ENCODE measurements at regions not wholly inside any gene's neighbourhood (a gene's known extent, or its start where the extent isn't known, plus 50 kb on each side); places are given as distances from the start of the nearest gene placed in this dataset.

DNA sequence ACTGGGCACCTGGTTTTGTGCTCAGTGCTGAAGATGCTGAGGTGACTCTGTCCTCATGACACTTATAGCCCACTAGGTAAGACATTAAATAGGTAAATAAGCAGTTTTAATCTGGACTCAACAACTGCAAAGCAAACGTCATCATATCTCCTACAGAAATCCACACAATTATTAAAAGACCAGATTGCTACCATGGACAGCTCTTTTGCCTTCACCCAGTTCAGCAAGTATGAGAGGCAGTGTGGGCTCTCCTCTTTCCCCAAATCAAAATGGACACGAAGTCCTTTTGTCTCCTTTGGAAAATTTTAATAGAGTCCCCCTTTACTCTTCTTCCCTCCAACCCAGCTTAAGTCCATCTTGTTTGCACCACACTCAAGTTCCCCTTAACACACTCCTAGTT is 171.1 kb downstream of the RPAP3 start:
- TF ChIP-seq, protein P1, sequence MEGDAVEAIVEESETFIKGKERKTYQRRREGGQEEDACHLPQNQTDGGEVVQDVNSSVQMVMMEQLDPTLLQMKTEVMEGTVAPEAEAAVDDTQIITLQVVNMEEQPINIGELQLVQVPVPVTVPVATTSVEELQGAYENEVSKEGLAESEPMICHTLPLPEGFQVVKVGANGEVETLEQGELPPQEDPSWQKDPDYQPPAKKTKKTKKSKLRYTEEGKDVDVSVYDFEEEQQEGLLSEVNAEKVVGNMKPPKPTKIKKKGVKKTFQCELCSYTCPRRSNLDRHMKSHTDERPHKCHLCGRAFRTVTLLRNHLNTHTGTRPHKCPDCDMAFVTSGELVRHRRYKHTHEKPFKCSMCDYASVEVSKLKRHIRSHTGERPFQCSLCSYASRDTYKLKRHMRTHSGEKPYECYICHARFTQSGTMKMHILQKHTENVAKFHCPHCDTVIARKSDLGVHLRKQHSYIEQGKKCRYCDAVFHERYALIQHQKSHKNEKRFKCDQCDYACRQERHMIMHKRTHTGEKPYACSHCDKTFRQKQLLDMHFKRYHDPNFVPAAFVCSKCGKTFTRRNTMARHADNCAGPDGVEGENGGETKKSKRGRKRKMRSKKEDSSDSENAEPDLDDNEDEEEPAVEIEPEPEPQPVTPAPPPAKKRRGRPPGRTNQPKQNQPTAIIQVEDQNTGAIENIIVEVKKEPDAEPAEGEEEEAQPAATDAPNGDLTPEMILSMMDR (IDR thresholded peaks at IDR 0.05): no peak
- Histone ChIP-seq H3K4me1 (ENCODE audit: insufficient read depth, low read length) (no peaks in the 10 kb centered on the region), H3K27ac (ENCODE audit: low read depth in 1 of 2, low read length in 2 of 2) (no peak overlapping the region), H3K36me3 (ENCODE audit: insufficient read depth, low read length) (no peaks in the 10 kb centered on the region), H3K27me3 (ENCODE audit: control insufficient read depth in 1 of 2, insufficient read depth in 2 of 2, low read length in 2 of 2) (no peaks in the 10 kb centered on the region), H3K4me3 (ENCODE audit: low read length) (no peak overlapping the region), H3K9me3 (ENCODE audit: control insufficient read depth in 1 of 2, insufficient read depth in 1 of 2, low read length in 2 of 2) (peaks cover 11 to 14% of the 10 kb centered on the region in 2 experiments)
- Mint-ChIP-seq H3K4me3 (no peak overlapping the region), H3K27me3 (no peaks in the 10 kb centered on the region), H3K27ac (no peak overlapping the region), H3K36me3 (ENCODE audit: low read depth) (peaks cover 13% of the 10 kb centered on the region), H3K9me3 (peaks cover 16% of the 10 kb centered on the region), H3K4me1 (ENCODE audit: low read depth) (no peaks in the 10 kb centered on the region)
- ChIA-PET POLR2A (no interaction called here), CTCF (no interaction called here)
- intact Hi-C loops (cut with DNase I, micrococcal nuclease): no loop called here
- DNase-seq (no peak), ATAC-seq (ENCODE audit: poor library complexity) (no peak)

DNA sequence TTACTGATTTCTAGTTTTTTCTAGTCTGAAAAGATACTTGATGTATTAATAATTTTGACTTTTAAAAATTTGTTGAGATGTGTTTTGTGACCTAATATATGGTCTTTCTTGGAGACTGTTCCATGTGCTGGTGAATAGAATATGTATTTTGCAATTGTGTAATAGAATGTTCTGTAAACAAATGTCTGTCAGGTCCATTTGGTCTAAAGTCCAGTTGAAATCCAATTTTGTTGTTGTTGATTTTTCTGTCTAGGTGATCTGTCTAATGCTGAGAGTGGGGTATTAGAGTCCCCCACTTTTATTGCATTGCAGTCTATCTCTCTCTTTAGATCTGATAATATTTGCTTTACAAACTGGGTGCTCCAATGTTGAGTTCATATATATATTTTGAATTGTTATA is 175.8 kb downstream of the RPAP3 start:
- POLR2A ChIA-PET: no interaction called here
- H3K4me3 Mint-ChIP-seq: no peak overlapping the region
- peaks cover 8% of the 10 kb centered on the region for H3K27me3 Mint-ChIP-seq
- TF ChIP-seq, protein P1 (IDR thresholded peaks at IDR 0.05): no peak
- Histone ChIP-seq H3K9me3 (ENCODE audit: control insufficient read depth in 1 of 2, insufficient read depth in 1 of 2, low read length in 2 of 2) (peaks cover 11 to 20% of the 10 kb centered on the region in 2 experiments), H3K4me1 (ENCODE audit: insufficient read depth, low read length) (no peaks in the 10 kb centered on the region), H3K36me3 (ENCODE audit: insufficient read depth, low read length) (no peaks in the 10 kb centered on the region), H3K4me3 (ENCODE audit: low read length) (no peak overlapping the region), H3K27me3 (ENCODE audit: control insufficient read depth in 1 of 2, insufficient read depth in 2 of 2, low read length in 2 of 2) (no peaks in the 10 kb centered on the region), H3K27ac (ENCODE audit: low read depth in 1 of 2, low read length in 2 of 2) (no peak overlapping the region)
- CTCF ChIA-PET: no interaction called here
- intact Hi-C loops (cut with DNase I, micrococcal nuclease): no loop called here
- peaks cover 23% of the 10 kb centered on the region for H3K9me3 Mint-ChIP-seq
- H3K36me3 Mint-ChIP-seq (ENCODE audit: low read depth): peaks cover 13% of the 10 kb centered on the region
- no peaks in the 10 kb centered on the region for H3K4me1 Mint-ChIP-seq (ENCODE audit: low read depth)
- ATAC-seq (ENCODE audit: poor library complexity) (no peak), DNase-seq (no peak)
- no peak overlapping the region for H3K27ac Mint-ChIP-seq

DNA sequence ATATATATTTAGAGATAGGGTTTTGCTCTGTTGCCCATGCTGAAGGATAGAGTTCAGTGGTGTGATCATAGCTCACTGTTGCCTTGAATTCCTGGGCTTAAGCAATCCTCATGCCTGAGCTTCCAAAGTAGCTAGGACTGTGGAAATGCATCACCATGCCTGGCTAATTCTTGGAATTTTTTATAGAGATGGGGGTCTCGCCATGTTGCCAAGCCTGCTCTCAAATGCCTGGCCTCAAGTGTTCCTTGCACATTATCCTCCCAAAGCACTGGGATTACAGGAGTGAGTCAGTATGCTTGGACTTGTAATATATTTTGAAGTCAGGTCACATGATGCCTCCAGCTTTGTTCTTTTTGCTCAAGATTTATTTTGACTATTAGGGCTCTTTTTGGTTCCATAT is 178.0 kb downstream of the RPAP3 start:
- no peak overlapping the region for H3K27ac ChIP-seq (ENCODE audit: low read depth in 1 of 2, low read length in 2 of 2)
- H3K27me3 ChIP-seq (ENCODE audit: control insufficient read depth in 1 of 2, insufficient read depth in 2 of 2, low read length in 2 of 2): no peaks in the 10 kb centered on the region
- no peaks in the 10 kb centered on the region for H3K36me3 ChIP-seq (ENCODE audit: insufficient read depth, low read length)
- no peak overlapping the region for H3K4me3 ChIP-seq (ENCODE audit: low read length)
- CTCF ChIA-PET: no interaction called here
- peaks cover 21% of the 10 kb centered on the region for H3K9me3 Mint-ChIP-seq
- intact Hi-C loops (cut with DNase I, micrococcal nuclease): no loop called here
- H3K4me3 Mint-ChIP-seq: no peak overlapping the region
- DNase-seq (no peak), ATAC-seq (ENCODE audit: poor library complexity) (no peak)
- peaks cover 13% of the 10 kb centered on the region for H3K36me3 Mint-ChIP-seq (ENCODE audit: low read depth)
- TF ChIP-seq, protein P1 (IDR thresholded peaks at IDR 0.05): no peak
- H3K9me3 ChIP-seq (ENCODE audit: control insufficient read depth in 1 of 2, insufficient read depth in 1 of 2, low read length in 2 of 2): peaks cover 9 to 20% of the 10 kb centered on the region in 2 experiments
- H3K4me1 ChIP-seq (ENCODE audit: insufficient read depth, low read length): no peaks in the 10 kb centered on the region
- peaks cover 8% of the 10 kb centered on the region for H3K27me3 Mint-ChIP-seq
- H3K27ac Mint-ChIP-seq: no peak overlapping the region
- POLR2A ChIA-PET: no interaction called here
- H3K4me1 Mint-ChIP-seq (ENCODE audit: low read depth): no peaks in the 10 kb centered on the region
